K562 (cell line): ENCODE measurements at regions not wholly inside any gene's neighbourhood (a gene's known extent, or its start where the extent isn't known, plus 50 kb on each side); places are given as distances from the start of the nearest gene placed in this dataset.

ENCODE experiments used
- ATAC-seq: fragments of 200-7000 bp; cut with Tn5 transposase; 3 replicates; pipeline ENCODE4 v1.9.1; 2020; ENCODE audit warnings: moderate library complexity
- BruUV-seq: library from RNA; stranded (reverse); fragments of 400-500 nt; replicated peaks from 2 replicates; lab custom pipeline; 2021; lab: Mats Ljungman, UMichigan
- CTCF ChIA-PET: fragments of 300-600 bp; formaldehyde crosslinking; extraction: SDS; loops from one replicate; lab custom pipeline; 2021; ENCODE audit warnings: low intra/inter-chr PET ratio; lab: Yijun Ruan, JAX
- POLR2A ChIA-PET: fragments of 300-600, 350-650 bp; sonication (Branson Sonifier 250); formaldehyde crosslinking; extraction: SDS; loops from one replicate; lab custom pipeline; 2021; ENCODE audit warnings: antibody characterized with exemption, inconsistent platforms; lab: Yijun Ruan, JAX
- DNase-seq, 4 experiments: peaks; one replicate each; pipeline versions ENCODE4 v3.0.0 to v3.0.0-alpha.2; 2011 to 2018; ENCODE audit warnings: low spot score in 3 of 4, mixed read lengths in 3 of 4; ENCODE audit errors: extremely low read depth in 1 of 4
- FAIRE-seq: peaks from 2 replicates; lab custom pipeline; 2011; peaks lifted over from hg19 to GRCh38; lab: Jason Lieb, UNC
- H2AFZ ChIP-seq: 2 replicates; pipeline ENCODE4 v1.6.0; 2011; ENCODE audit warnings: low read depth, low read length, control low read depth, inconsistent platforms
- H3K27ac ChIP-seq: fragments of 200-600 bp; 3 replicates; pipeline ENCODE4 v1.8.0; 2011; ENCODE audit warnings: low read depth, mild to moderate bottlenecking, control low read depth, inconsistent platforms, low read length, moderate library complexity, mixed read lengths; ENCODE audit errors: extremely low read depth
- H3K27me3 ChIP-seq, 2 experiments: fragments of 300-600 bp in 1 of 2; 2 replicates in 1 of 2; 3 replicates in 1 of 2; pipeline versions ENCODE4 v1.6.0 to v1.8.0; 2011; ENCODE audit warnings: inconsistent platforms in 2 of 2, low read length in 2 of 2, mild to moderate bottlenecking in 1 of 2, mixed read lengths in 1 of 2, moderate library complexity in 1 of 2; ENCODE audit not compliant: control insufficient read depth in 2 of 2, insufficient read depth in 2 of 2
- H3K36me3 ChIP-seq: fragments of 300-600 bp; 3 replicates; pipeline ENCODE4 v1.8.0; 2011; ENCODE audit warnings: mild to moderate bottlenecking, low read length, inconsistent platforms; ENCODE audit not compliant: control insufficient read depth, insufficient read depth
- H3K4me1 ChIP-seq, 2 experiments: fragments of 200-600 bp in 1 of 2; replicated peaks in 1 of 2; 2 replicates in 1 of 2; 3 replicates in 1 of 2; pipeline versions ENCODE4 v1.5.1 to v1.8.0; 2011; ENCODE audit warnings: inconsistent platforms in 2 of 2, low read length in 2 of 2, mild to moderate bottlenecking in 1 of 2, mixed read lengths in 1 of 2, moderate library complexity in 1 of 2; ENCODE audit not compliant: control insufficient read depth in 2 of 2, insufficient read depth in 2 of 2
- H3K4me2 ChIP-seq: 2 replicates; pipeline ENCODE4 v1.6.1; 2011; ENCODE audit warnings: low read length, control low read depth, inconsistent platforms, mixed read lengths; ENCODE audit not compliant: insufficient read depth
- H3K4me3 ChIP-seq: fragments of 200-600 bp; sonication (generic), shearing (Covaris generic); 2 replicates; pipeline ENCODE4 v1.5.1; 2016; ENCODE audit warnings: control low read depth, inconsistent platforms
- H3K79me2 ChIP-seq: fragments of 200-600 bp; 3 replicates; pipeline ENCODE4 v1.8.0; 2011; ENCODE audit warnings: low read length, inconsistent platforms; ENCODE audit not compliant: control insufficient read depth, insufficient read depth
- H3K9ac ChIP-seq, 2 experiments: 2 replicates each; pipeline versions ENCODE4 v1.6.0 to v1.6.1; 2011; ENCODE audit warnings: low read depth in 2 of 2, low read length in 2 of 2, control low read depth in 1 of 2, inconsistent platforms in 1 of 2, mild to moderate bottlenecking in 1 of 2, mixed read lengths in 1 of 2; ENCODE audit not compliant: insufficient read depth in 1 of 2
- H3K9me1 ChIP-seq: one replicate; pipeline ENCODE4 v1.6.0; 2011; ENCODE audit warnings: inconsistent platforms, mild to moderate bottlenecking, low read length, moderate library complexity; ENCODE audit not compliant: control insufficient read depth, insufficient read depth
- H3K9me3 ChIP-seq: replicated peaks from 2 replicates; pipeline ENCODE4 v1.5.1; 2011; ENCODE audit warnings: low read depth, low read length, inconsistent platforms; ENCODE audit not compliant: control insufficient read depth, insufficient read depth
- H4K20me1 ChIP-seq: replicated peaks from 2 replicates; pipeline ENCODE4 v1.6.1; 2011; ENCODE audit warnings: low read length, inconsistent platforms, mixed read lengths; ENCODE audit not compliant: control insufficient read depth, insufficient read depth
- ELF4 ChIP-seq: fragments of 450-650 bp; formaldehyde crosslinking; IDR thresholded peaks from 2 replicates; pipeline ENCODE4 v1.4.0; 2022; ENCODE audit warnings: missing genetic modification characterization
- FOXA1 ChIP-seq: fragments of 450-650 bp; IDR thresholded peaks from 2 replicates; pipeline ENCODE4 v1.6.1; 2016; ENCODE audit warnings: mild to moderate bottlenecking, borderline replicate concordance
- FOXM1 ChIP-seq, 2 experiments: fragments of 450-650 bp in 1 of 2; sonication (generic) in 1 of 2; formaldehyde crosslinking in 1 of 2; IDR thresholded peaks; 2 replicates each; pipeline versions ENCODE4 v1.6.1 to v1.9.0; 2017 to 2022; ENCODE audit warnings: low read depth in 2 of 2, mild to moderate bottlenecking in 2 of 2, missing genetic modification reagents in 1 of 2, moderate library complexity in 1 of 2
- KDM5B ChIP-seq: fragments of 200-600 bp; sonication (generic); IDR thresholded peaks from 2 replicates; pipeline ENCODE4 v1.6.1; 2012; ENCODE audit warnings: low read depth, mild to moderate bottlenecking, moderate library complexity, low read length, control low read depth, inconsistent platforms; ENCODE audit not compliant: insufficient replicate concordance
- MTA3 ChIP-seq: fragments of 450-650 bp; formaldehyde crosslinking; IDR thresholded peaks from 2 replicates; pipeline ENCODE4 v1.6.1; 2017; ENCODE audit warnings: mild to moderate bottlenecking, borderline replicate concordance
- ZC3H11A ChIP-seq: IDR thresholded peaks from 2 replicates; pipeline ENCODE4 v1.6.1; 2012; ENCODE audit warnings: low read depth, low read length, improper control_type of control experiment
- ZC3H8 ChIP-seq: fragments of 450-650 bp; IDR thresholded peaks from 2 replicates; pipeline ENCODE4 v1.6.1; 2017
- ZNF324 ChIP-seq: fragments of 250-450 bp; sonication (Bioruptor Pico); IDR thresholded peaks from 2 replicates; pipeline ENCODE4 v1.4.0; 2020; ENCODE audit warnings: mild to moderate bottlenecking
- in situ Hi-C: fragments of 300-500 bp; cut with MboI; formaldehyde crosslinking; loops from 4 replicates; pipeline ENCODE4 v1.15.0; 2018; ENCODE audit warnings: inconsistent platforms, mixed read lengths
- intact Hi-C: fragments of 100-400 bp; cut with micrococcal nuclease; formaldehyde crosslinking; loops from 2 replicates; pipeline ENCODE4 v1.14.2; 2022
- TF ChIP-seq, protein P1 (sequence below), 2 experiments: fragments of 450-650 bp; formaldehyde crosslinking in 1 of 2; IDR thresholded peaks; 2 replicates each; pipeline versions ENCODE4 v1.4.0 to v1.6.1; 2014 to 2020; ENCODE audit warnings: mild to moderate bottlenecking in 2 of 2, borderline replicate concordance in 1 of 2, low read depth in 1 of 2

DNA sequence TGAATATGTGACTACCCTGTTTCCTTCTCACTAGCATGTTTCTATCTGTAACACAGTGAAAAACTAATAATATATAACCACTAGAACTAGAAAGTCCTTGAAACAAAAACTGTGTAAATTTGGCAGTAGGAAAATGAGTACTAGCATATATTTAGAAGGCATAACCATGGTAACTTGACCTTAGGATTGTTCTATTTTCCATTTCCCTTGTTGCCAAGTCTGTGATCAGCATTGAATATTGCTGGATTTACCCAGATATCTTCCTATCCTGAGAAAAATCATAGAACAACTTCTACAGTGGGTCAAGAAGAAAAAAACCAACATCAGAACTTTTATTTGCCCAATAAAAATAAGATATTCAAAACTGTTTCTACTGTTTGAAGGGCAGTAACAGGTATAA lies 563.9 kb upstream of the NRXN1 start:
- Histone ChIP-seq H3K27me3 (no peaks in the 10 kb centered on the region), H3K9ac (no peak overlapping the region), H3K27ac (no peak overlapping the region), H3K4me3 (no peak overlapping the region), H2AFZ (no peak overlapping the region), H4K20me1 (no peaks in the 10 kb centered on the region), H3K79me2 (no peaks in the 10 kb centered on the region), H3K4me2 (no peak overlapping the region), H3K9me3 (no peaks in the 10 kb centered on the region), H3K9me1 (no peaks in the 10 kb centered on the region), H3K36me3 (no peaks in the 10 kb centered on the region), H3K4me1 (no peaks in the 10 kb centered on the region)
- TF ChIP-seq MTA3 (no peak), KDM5B (no peak), FOXA1 (no peak), ZC3H8 (no peak), ZC3H11A (no peak), FOXM1 (IDR thresholded peaks at IDR 0.05; ENCODE audit: low read depth) (no peak), FOXM1 (CRISPR knock-in tag; IDR thresholded peaks at IDR 0.05; ENCODE audit: low read depth) (no peak), ELF4 (CRISPR knock-in tag) (no peak), ZNF324 (CRISPR knock-in tag) (no peak)
- TF ChIP-seq, protein P1, sequence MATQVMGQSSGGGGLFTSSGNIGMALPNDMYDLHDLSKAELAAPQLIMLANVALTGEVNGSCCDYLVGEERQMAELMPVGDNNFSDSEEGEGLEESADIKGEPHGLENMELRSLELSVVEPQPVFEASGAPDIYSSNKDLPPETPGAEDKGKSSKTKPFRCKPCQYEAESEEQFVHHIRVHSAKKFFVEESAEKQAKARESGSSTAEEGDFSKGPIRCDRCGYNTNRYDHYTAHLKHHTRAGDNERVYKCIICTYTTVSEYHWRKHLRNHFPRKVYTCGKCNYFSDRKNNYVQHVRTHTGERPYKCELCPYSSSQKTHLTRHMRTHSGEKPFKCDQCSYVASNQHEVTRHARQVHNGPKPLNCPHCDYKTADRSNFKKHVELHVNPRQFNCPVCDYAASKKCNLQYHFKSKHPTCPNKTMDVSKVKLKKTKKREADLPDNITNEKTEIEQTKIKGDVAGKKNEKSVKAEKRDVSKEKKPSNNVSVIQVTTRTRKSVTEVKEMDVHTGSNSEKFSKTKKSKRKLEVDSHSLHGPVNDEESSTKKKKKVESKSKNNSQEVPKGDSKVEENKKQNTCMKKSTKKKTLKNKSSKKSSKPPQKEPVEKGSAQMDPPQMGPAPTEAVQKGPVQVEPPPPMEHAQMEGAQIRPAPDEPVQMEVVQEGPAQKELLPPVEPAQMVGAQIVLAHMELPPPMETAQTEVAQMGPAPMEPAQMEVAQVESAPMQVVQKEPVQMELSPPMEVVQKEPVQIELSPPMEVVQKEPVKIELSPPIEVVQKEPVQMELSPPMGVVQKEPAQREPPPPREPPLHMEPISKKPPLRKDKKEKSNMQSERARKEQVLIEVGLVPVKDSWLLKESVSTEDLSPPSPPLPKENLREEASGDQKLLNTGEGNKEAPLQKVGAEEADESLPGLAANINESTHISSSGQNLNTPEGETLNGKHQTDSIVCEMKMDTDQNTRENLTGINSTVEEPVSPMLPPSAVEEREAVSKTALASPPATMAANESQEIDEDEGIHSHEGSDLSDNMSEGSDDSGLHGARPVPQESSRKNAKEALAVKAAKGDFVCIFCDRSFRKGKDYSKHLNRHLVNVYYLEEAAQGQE (IDR thresholded peaks at IDR 0.05; ENCODE audit: borderline replicate concordance), result no peak
- TF ChIP-seq, protein P1 (CRISPR knock-in tag; IDR thresholded peaks at IDR 0.05; ENCODE audit: low read depth), result no peak
- DNase-seq, result no peak
- intact Hi-C loops, result no loop called here
- no TSS peak for BruUV-seq
- POLR2A ChIA-PET, result no interaction called here
- in situ Hi-C loops, result no loop called here
- FAIRE-seq, result no peak
- CTCF ChIA-PET, result no interaction called here
- ATAC-seq, result no peak
